ENCODE measurements at regions not wholly inside any gene's neighbourhood (a gene's known extent, or its start where the extent isn't known, plus 50 kb on each side); places are given as distances from the start of the nearest gene placed in this dataset.

- no peak for DNase-seq
Observed at GRCh38 chr13:99055735-99056134, 77.9 kb upstream of the DOCK9 start.

- DNase-seq, result no peak
Observed at GRCh38 chr13:99056381-99057014, 78.6 kb upstream of the DOCK9 start.

- DNase-seq, result no peak
Observed at GRCh38 chr13:99057310-99057975, 79.6 kb upstream of the DOCK9 start.

- no peak for DNase-seq
Observed at GRCh38 chr13:99058527-99059495, 80.9 kb upstream of the DOCK9 start.

GRCh38 chr13:99059498-99060075 lies 81.7 kb upstream of the DOCK9 start:
- no peak for DNase-seq

- DNase-seq, result no peak
Observed at GRCh38 chr13:99061411-99061810, 83.5 kb upstream of the DOCK9 start.

GRCh38 chr13:99062593-99062992 lies 84.7 kb upstream of the DOCK9 start:
- peak; percentile 86 for DNase-seq

GRCh38 chr13:99063178-99063577 lies 85.3 kb upstream of the DOCK9 start:
- DNase-seq, result no peak

- no peak for DNase-seq
Observed at GRCh38 chr13:99063952-99064351, 86.1 kb upstream of the DOCK9 start.

- DNase-seq, result no peak
Observed at GRCh38 chr13:99064624-99065234, 86.9 kb upstream of the DOCK9 start.

GRCh38 chr13:99065235-99066015 lies 87.6 kb upstream of the DOCK9 start:
- no peak for DNase-seq

- DNase-seq, result no peak
Observed at GRCh38 chr13:99066219-99066618, 88.4 kb upstream of the DOCK9 start.

- DNase-seq, result no peak
Observed at GRCh38 chr13:99067159-99067985, 89.5 kb upstream of the DOCK9 start.

GRCh38 chr13:99071211-99071610 lies 93.3 kb upstream of the DOCK9 start:
- no peak for DNase-seq

GRCh38 chr13:99071666-99072065 lies 93.8 kb upstream of the DOCK9 start:
- no peak for DNase-seq

- no peak for DNase-seq
Observed at GRCh38 chr13:99072356-99072755, 94.5 kb upstream of the DOCK9 start.

GRCh38 chr13:99072941-99073340 lies 95.1 kb upstream of the DOCK9 start:
- no peak for DNase-seq

- DNase-seq, result no peak
Observed at GRCh38 chr13:99074693-99075092, 96.8 kb upstream of the DOCK9 start.

- no peak for DNase-seq
Observed at GRCh38 chr13:99075268-99076191, 97.7 kb upstream of the DOCK9 start.

Measured in NCI-H345 (cell line).